PC-3 (cell line): ENCODE measurements at regions not wholly inside any gene's neighbourhood (a gene's known extent, or its start where the extent isn't known, plus 50 kb on each side); places are given as distances from the start of the nearest gene placed in this dataset.

ENCODE experiments used
- ATAC-seq: fragments of 200-7000 bp; cut with Tn5 transposase; 2 replicates; pipeline ENCODE4 v1.9.1; 2020; ENCODE audit warnings: mild to moderate bottlenecking, moderate library complexity
- BruUV-seq: library from RNA; stranded (reverse); fragments of 400-500 nt; replicated peaks from 2 replicates; lab custom pipeline; 2021; lab: Mats Ljungman, UMichigan
- CTCF ChIA-PET: fragments of 300-600 bp; sonication (Branson Sonifier 250); formaldehyde crosslinking; loops from one replicate; lab custom pipeline; 2022; ENCODE audit warnings: antibody characterized with exemption; lab: Charles Lee
- POLR2A ChIA-PET: fragments of 300-600 bp; sonication (Branson Sonifier 250); formaldehyde crosslinking; loops from one replicate; lab custom pipeline; 2022; ENCODE audit warnings: antibody characterized with exemption; ENCODE audit not compliant: unreplicated experiment; lab: Charles Lee
- DNase-seq: peaks from one replicate; pipeline ENCODE4 v3.0.0-alpha.2; 2015
- H2AFZ ChIP-seq: fragments of 300-600 bp; sonication (generic); 2 replicates; pipeline ENCODE4 v1.6.0; 2016; ENCODE audit warnings: antibody characterized with exemption, low read length
- H3F3A ChIP-seq: fragments of 300-600 bp; sonication (generic); one replicate; pipeline ENCODE4 v1.6.0; 2017; ENCODE audit warnings: antibody characterized with exemption, low read length, control low read depth, mild to moderate bottlenecking; ENCODE audit not compliant: unreplicated experiment
- H3K27ac ChIP-seq: fragments of 300-600 bp; sonication (generic); 2 replicates; pipeline ENCODE4 v1.5.1; 2016; ENCODE audit warnings: mild to moderate bottlenecking, low read length
- H3K27me3 ChIP-seq: fragments of 300-600 bp; sonication (generic); 2 replicates; pipeline ENCODE4 v1.6.1; 2016; ENCODE audit warnings: low read length, mixed read lengths
- H3K36me3 ChIP-seq: fragments of 300-600 bp; sonication (generic); 2 replicates; pipeline ENCODE4 v1.6.1; 2016; ENCODE audit warnings: low read depth, mixed run types, low read length, mixed read lengths
- H3K4me1 ChIP-seq: fragments of 300-600 bp; sonication (generic); 2 replicates; pipeline ENCODE4 v1.5.1; 2016; ENCODE audit warnings: low read length; ENCODE audit not compliant: insufficient read depth
- H3K4me2 ChIP-seq: fragments of 300-600 bp; sonication (generic); 2 replicates; pipeline ENCODE4 v1.6.0; 2016; ENCODE audit warnings: low read length
- H3K4me3 ChIP-seq: fragments of 300-600 bp; sonication (generic); 2 replicates; pipeline ENCODE4 v1.5.1; 2016; ENCODE audit warnings: mild to moderate bottlenecking, low read length, mixed read lengths
- H3K79me2 ChIP-seq: fragments of 300-600 bp; sonication (generic); 2 replicates; pipeline ENCODE4 v1.6.1; 2017; ENCODE audit warnings: low read length, mixed read lengths
- H3K9ac ChIP-seq: fragments of 300-600 bp; sonication (generic); 2 replicates; pipeline ENCODE4 v1.6.0; 2016; ENCODE audit warnings: mild to moderate bottlenecking, low read length
- H3K9me2 ChIP-seq: fragments of 300-600 bp; sonication (generic); replicated peaks from 2 replicates; pipeline ENCODE4 v1.6.1; 2016; ENCODE audit warnings: mixed run types, low read length, mixed read lengths
- H3K9me3 ChIP-seq: fragments of 300-600 bp; sonication (generic); 2 replicates; pipeline ENCODE4 v1.6.1; 2016; ENCODE audit warnings: low read length, mixed read lengths
- H4K20me1 ChIP-seq: fragments of 300-600 bp; sonication (generic); 2 replicates; pipeline ENCODE4 v1.6.1; 2016; ENCODE audit warnings: low read length, mixed read lengths
- CTCF ChIP-seq: fragments of 300-600 bp; sonication (generic); conservative IDR thresholded peaks from 2 replicates; pipeline ENCODE4 v1.5.1; 2017; ENCODE audit warnings: antibody characterized with exemption, low read depth, mild to moderate bottlenecking, low read length
- EZH2 ChIP-seq: fragments of 300-600 bp; sonication (generic); IDR thresholded peaks from one replicate; pipeline ENCODE4 v1.6.1; 2017; ENCODE audit warnings: antibody characterized with exemption, mild to moderate bottlenecking, low read length; ENCODE audit not compliant: unreplicated experiment
- EZH2phosphoT487 ChIP-seq: fragments of 300-600 bp; sonication (generic); IDR thresholded peaks from 2 replicates; pipeline ENCODE4 v1.6.1; 2018; ENCODE audit warnings: mild to moderate bottlenecking, antibody characterized with exemption, low read length, borderline replicate concordance
- intact Hi-C: fragments of 100-400 bp; cut with micrococcal nuclease; formaldehyde crosslinking; loops from 2 replicates; pipeline ENCODE4 v1.9.0; 2023

DNA sequence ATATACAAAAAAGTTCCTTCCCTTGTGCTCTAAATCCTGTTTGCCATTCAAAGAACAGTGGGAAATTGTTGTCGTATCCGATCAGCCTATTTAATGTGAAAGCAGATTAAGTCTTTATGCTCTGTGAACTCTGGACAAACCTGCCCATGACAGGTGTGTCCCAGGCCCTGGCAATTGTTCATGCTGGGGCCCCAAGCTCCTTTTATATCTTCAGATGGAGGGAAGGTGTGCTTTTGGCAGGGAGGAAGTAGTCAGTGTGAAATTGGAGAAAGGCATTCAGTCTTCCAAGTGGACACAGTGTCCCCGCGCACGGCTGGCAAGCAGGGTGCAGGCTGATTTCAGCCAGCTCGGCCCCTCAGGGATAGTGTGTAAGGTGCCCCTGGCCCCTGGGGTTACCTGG is 135.1 kb upstream of the F3 start:
- no peak for TF ChIP-seq EZH2
- no peak for TF ChIP-seq CTCF
- TF ChIP-seq EZH2phosphoT487: no peak
- ATAC-seq (no peak), DNase-seq (no peak)
- no peaks in the 10 kb centered on the region for H3K36me3 ChIP-seq
- ChIA-PET CTCF (no interaction called here), POLR2A (no interaction called here)
- H3F3A ChIP-seq: no peaks in the 10 kb centered on the region
- BruUV-seq: no TSS peak
- H3K79me2 ChIP-seq: no peaks in the 10 kb centered on the region
- intact Hi-C loops: no loop called here
- H3K9me2 ChIP-seq: no peaks in the 10 kb centered on the region
- no peak overlapping the region for H3K4me3 ChIP-seq
- no peaks in the 10 kb centered on the region for H3K27me3 ChIP-seq
- H3K4me1 ChIP-seq: no peaks in the 10 kb centered on the region
- no peak overlapping the region for H3K9ac ChIP-seq
- H3K9me3 ChIP-seq: no peaks in the 10 kb centered on the region
- H4K20me1 ChIP-seq: no peaks in the 10 kb centered on the region
- no peak overlapping the region for H3K27ac ChIP-seq
- no peak overlapping the region for H2AFZ ChIP-seq
- H3K4me2 ChIP-seq: no peak overlapping the region

- Histone ChIP-seq H3K27me3 (no peaks in the 10 kb centered on the region), H3K79me2 (no peaks in the 10 kb centered on the region), H3K36me3 (no peaks in the 10 kb centered on the region), H3K4me3 (no peak overlapping the region), H3K9me2 (no peaks in the 10 kb centered on the region), H3F3A (no peaks in the 10 kb centered on the region), H4K20me1 (no peaks in the 10 kb centered on the region), H3K9me3 (no peaks in the 10 kb centered on the region), H3K9ac (no peak overlapping the region), H2AFZ (no peak overlapping the region), H3K4me1 (no peaks in the 10 kb centered on the region), H3K27ac (no peak overlapping the region), H3K4me2 (no peak overlapping the region)
- intact Hi-C loops: no loop called here
- DNase-seq (no peak), ATAC-seq (no peak)
- TF ChIP-seq EZH2 (no peak), EZH2phosphoT487 (no peak), CTCF (no peak)
- no TSS peak for BruUV-seq
- CTCF ChIA-PET: no interaction called here
- POLR2A ChIA-PET: no interaction called here
These were observed 133.8 kb upstream of the F3 start for GRCh38 chr1:94675373-94675772.

- no peaks in the 10 kb centered on the region for H3K4me1 ChIP-seq
- H3K36me3 ChIP-seq: no peaks in the 10 kb centered on the region
- H3K9ac ChIP-seq: no peak overlapping the region
- no peaks in the 10 kb centered on the region for H3K9me3 ChIP-seq
- ChIA-PET CTCF (no interaction called here), POLR2A (no interaction called here)
- intact Hi-C loops: no loop called here
- H3K4me3 ChIP-seq: no peak overlapping the region
- no peak overlapping the region for H3K4me2 ChIP-seq
- no peaks in the 10 kb centered on the region for H4K20me1 ChIP-seq
- no peak for TF ChIP-seq EZH2phosphoT487
- no peak for TF ChIP-seq CTCF
- no peak for TF ChIP-seq EZH2
- H3K27ac ChIP-seq: no peak overlapping the region
- no peaks in the 10 kb centered on the region for H3K27me3 ChIP-seq
- DNase-seq (no peak), ATAC-seq (no peak)
- no peaks in the 10 kb centered on the region for H3K79me2 ChIP-seq
- no peak overlapping the region for H2AFZ ChIP-seq
- no TSS peak for BruUV-seq
- H3F3A ChIP-seq: no peaks in the 10 kb centered on the region
- H3K9me2 ChIP-seq: no peaks in the 10 kb centered on the region
These were observed 133.3 kb upstream of the F3 start for GRCh38 chr1:94674876-94675275.
